Endothelial cell of umbilical vein (primary cell): ENCODE measurements at regions not wholly inside any gene's neighbourhood (a gene's known extent, or its start where the extent isn't known, plus 50 kb on each side); places are given as distances from the start of the nearest gene placed in this dataset.

ENCODE experiments used
- BruUV-seq: library from RNA; stranded (reverse); fragments of 400-500 nt; replicated peaks from 2 replicates; lab custom pipeline; 2021; lab: Mats Ljungman, UMichigan
- CTCF ChIA-PET: fragments of 300-600, 350-600 bp; sonication (Branson Sonifier 250); formaldehyde crosslinking; loops from one replicate; lab custom pipeline; 2021; ENCODE audit warnings: antibody characterized with exemption, inconsistent platforms; lab: Charles Lee
- POLR2A ChIA-PET: fragments of 300-600, 350-600 bp; sonication (Branson Sonifier 250); formaldehyde crosslinking; loops from one replicate; lab custom pipeline; 2021; ENCODE audit warnings: antibody characterized with exemption, inconsistent platforms; lab: Charles Lee
- DNase-seq: peaks from one replicate; pipeline ENCODE4 v3.0.0-alpha.2; 2011; ENCODE audit warnings: low read depth, low spot score
- FAIRE-seq: peaks from 2 replicates; lab custom pipeline; 2011; peaks lifted over from hg19 to GRCh38; lab: Jason Lieb, UNC
- H2AFZ ChIP-seq: 2 replicates; pipeline ENCODE4 v1.6.0; 2012; ENCODE audit warnings: low read depth, low read length, control low read depth, inconsistent platforms
- H3K27ac ChIP-seq: 2 replicates; pipeline ENCODE4 v1.5.1; 2011; ENCODE audit warnings: low read depth, mild to moderate bottlenecking, control low read depth, low read length, moderate library complexity; ENCODE audit not compliant: insufficient read depth
- H3K27me3 ChIP-seq, 2 experiments: 2 replicates each; pipeline versions ENCODE4 v1.6.0 to v1.6.1; 2011; ENCODE audit warnings: low read length in 2 of 2, mixed read lengths in 1 of 2; ENCODE audit not compliant: control insufficient read depth in 2 of 2, insufficient read depth in 2 of 2
- H3K36me3 ChIP-seq, 2 experiments: 2 replicates in 1 of 2; 3 replicates in 1 of 2; pipeline ENCODE4 v1.5.1; 2011; ENCODE audit warnings: low read length in 2 of 2, mild to moderate bottlenecking in 1 of 2, moderate library complexity in 1 of 2; ENCODE audit not compliant: control insufficient read depth in 2 of 2, insufficient read depth in 2 of 2; ENCODE audit errors: extremely low read depth in 1 of 2
- H3K4me1 ChIP-seq: 3 replicates; pipeline ENCODE4 v1.5.1; 2011; ENCODE audit warnings: mild to moderate bottlenecking, low read length; ENCODE audit not compliant: control insufficient read depth, insufficient read depth; ENCODE audit errors: extremely low read depth
- H3K4me2 ChIP-seq: 2 replicates; pipeline ENCODE4 v1.6.1; 2011; ENCODE audit warnings: low read length, control low read depth, mixed read lengths; ENCODE audit not compliant: insufficient read depth
- H3K4me3 ChIP-seq, 3 experiments: fragments of 200-600 bp in 1 of 3; sonication (generic), shearing (Covaris generic) in 1 of 3; replicated peaks in 1 of 3; 2 replicates each; pipeline ENCODE4 v1.5.1; 2011 to 2016; ENCODE audit warnings: control low read depth in 3 of 3, low read length in 3 of 3, mild to moderate bottlenecking in 2 of 3, inconsistent platforms in 1 of 3, low read depth in 1 of 3, moderate library complexity in 1 of 3; ENCODE audit not compliant: insufficient read depth in 1 of 3
- H3K79me2 ChIP-seq: 2 replicates; pipeline ENCODE4 v1.6.0; 2012; ENCODE audit warnings: low read length, inconsistent platforms; ENCODE audit not compliant: control insufficient read depth, insufficient read depth
- H3K9ac ChIP-seq: replicated peaks from 2 replicates; pipeline ENCODE3; 2011; ENCODE audit warnings: low read length, control low read depth; ENCODE audit not compliant: insufficient read depth; ENCODE audit errors: extremely low read depth
- H3K9me1 ChIP-seq: replicated peaks from 3 replicates; pipeline ENCODE4 v1.6.0; 2011; ENCODE audit warnings: mild to moderate bottlenecking, low read length; ENCODE audit not compliant: control insufficient read depth, insufficient read depth; ENCODE audit errors: extremely low read depth
- H3K9me3 ChIP-seq: replicated peaks from 2 replicates; pipeline ENCODE4 v1.5.1; 2012; ENCODE audit warnings: low read length, inconsistent platforms; ENCODE audit not compliant: control insufficient read depth, insufficient read depth
- H4K20me1 ChIP-seq: replicated peaks from 2 replicates; pipeline ENCODE3; 2011; ENCODE audit warnings: mild to moderate bottlenecking, low read length; ENCODE audit not compliant: control insufficient read depth, insufficient read depth; ENCODE audit errors: extremely low read depth
- EZH2 ChIP-seq: IDR thresholded peaks from 2 replicates; pipeline ENCODE4 v1.6.1; 2012; ENCODE audit warnings: borderline replicate concordance, low read depth, mild to moderate bottlenecking, moderate library complexity, low read length, inconsistent platforms; ENCODE audit not compliant: severe bottlenecking
- FOS ChIP-seq: IDR thresholded peaks from 2 replicates; pipeline ENCODE4 v1.6.1; 2011; ENCODE audit warnings: mild to moderate bottlenecking, low read length, moderate library complexity, borderline replicate concordance; ENCODE audit not compliant: insufficient read depth
- GATA2 ChIP-seq: IDR thresholded peaks from 2 replicates; pipeline ENCODE4 v1.7.0; 2011; ENCODE audit warnings: low read depth, mild to moderate bottlenecking, moderate library complexity, mixed read lengths, low read length; ENCODE audit not compliant: insufficient read length, insufficient read depth
- JUN ChIP-seq: IDR thresholded peaks from 2 replicates; pipeline ENCODE4 v1.6.1; 2011; ENCODE audit warnings: borderline replicate concordance, low read depth; ENCODE audit not compliant: insufficient read length, insufficient read depth
- MYC ChIP-seq: IDR thresholded peaks from one replicate; pipeline ENCODE4 v1.6.1; 2011; ENCODE audit warnings: mild to moderate bottlenecking, low read depth, low read length
- POLR2A ChIP-seq: IDR thresholded peaks from 2 replicates; pipeline ENCODE4 v1.6.1; 2012; ENCODE audit warnings: low read depth, mild to moderate bottlenecking, control low read depth, low read length
- POLR2AphosphoS5 ChIP-seq: IDR thresholded peaks from 2 replicates; pipeline ENCODE4 v1.6.1; 2012; ENCODE audit warnings: low read depth, mild to moderate bottlenecking, control low read depth, low read length, moderate library complexity; ENCODE audit not compliant: insufficient read depth
- dilution Hi-C: fragments of 300-500 bp; cut with MboI; formaldehyde crosslinking; loops from one replicate; pipeline ENCODE4 v1.15.0; 2019; ENCODE audit warnings: low sequenced_read_pairs; ENCODE audit not compliant: extremely low pct_ligation_motif_present
- intact Hi-C: fragments of 100-400 bp; cut with micrococcal nuclease; formaldehyde crosslinking; loops from one replicate; pipeline ENCODE4 v1.10.0; 2022
- TF ChIP-seq, protein P1 (sequence below): IDR thresholded peaks from 2 replicates; pipeline ENCODE4 v1.6.1; 2011; ENCODE audit not compliant: insufficient read depth, insufficient read length
- TF ChIP-seq, protein P2 (sequence below), 2 donors: IDR thresholded peaks; 1 replicate in 1 of 2; 2 replicates in 1 of 2; pipeline ENCODE4 v1.5.1; 2011; ENCODE audit warnings: low read length in 2 of 2, mild to moderate bottlenecking in 2 of 2, moderate library complexity in 2 of 2, control low read depth in 1 of 2, inconsistent platforms in 1 of 2, low read depth in 1 of 2; ENCODE audit not compliant: insufficient read depth in 1 of 2; ENCODE audit errors: extremely low read depth in 1 of 2

DNA sequence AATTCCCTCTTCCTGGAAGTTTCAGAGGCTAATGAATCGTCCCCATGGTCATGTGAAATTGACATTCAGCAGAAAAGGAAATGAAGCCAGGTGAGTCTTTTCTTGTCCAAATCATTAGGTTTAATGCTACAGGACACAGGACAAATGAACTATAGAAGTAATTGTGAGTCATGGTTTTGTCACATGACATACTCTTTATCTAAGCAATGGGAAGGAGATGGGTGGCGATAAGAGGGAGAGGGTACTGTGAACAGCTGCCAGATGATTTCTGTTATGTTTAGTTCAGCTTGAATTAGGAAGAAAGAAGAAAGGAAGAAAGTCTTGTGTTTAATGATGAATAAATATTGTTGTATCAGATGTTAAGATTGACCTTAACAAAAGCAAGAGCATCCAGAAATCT is 515.4 kb upstream of the ZNF717 start:
- Histone ChIP-seq H3K9me1 (no peaks in the 10 kb centered on the region), H4K20me1 (no peaks in the 10 kb centered on the region), H3K9me3 (no peaks in the 10 kb centered on the region), H3K27me3 (no peaks in the 10 kb centered on the region), H3K79me2 (no peaks in the 10 kb centered on the region), H3K36me3 (no peaks in the 10 kb centered on the region), H3K4me3 (no peak overlapping the region), H3K4me2 (no peak overlapping the region), H2AFZ (no peak overlapping the region), H3K9ac (no peak overlapping the region), H3K4me1 (no peaks in the 10 kb centered on the region), H3K27ac (no peak overlapping the region)
- DNase-seq (no peak), FAIRE-seq (no peak)
- BruUV-seq, result no TSS peak
- TF ChIP-seq, protein P1, sequence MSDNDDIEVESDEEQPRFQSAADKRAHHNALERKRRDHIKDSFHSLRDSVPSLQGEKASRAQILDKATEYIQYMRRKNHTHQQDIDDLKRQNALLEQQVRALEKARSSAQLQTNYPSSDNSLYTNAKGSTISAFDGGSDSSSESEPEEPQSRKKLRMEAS, result no peak
- TF ChIP-seq, protein P2, sequence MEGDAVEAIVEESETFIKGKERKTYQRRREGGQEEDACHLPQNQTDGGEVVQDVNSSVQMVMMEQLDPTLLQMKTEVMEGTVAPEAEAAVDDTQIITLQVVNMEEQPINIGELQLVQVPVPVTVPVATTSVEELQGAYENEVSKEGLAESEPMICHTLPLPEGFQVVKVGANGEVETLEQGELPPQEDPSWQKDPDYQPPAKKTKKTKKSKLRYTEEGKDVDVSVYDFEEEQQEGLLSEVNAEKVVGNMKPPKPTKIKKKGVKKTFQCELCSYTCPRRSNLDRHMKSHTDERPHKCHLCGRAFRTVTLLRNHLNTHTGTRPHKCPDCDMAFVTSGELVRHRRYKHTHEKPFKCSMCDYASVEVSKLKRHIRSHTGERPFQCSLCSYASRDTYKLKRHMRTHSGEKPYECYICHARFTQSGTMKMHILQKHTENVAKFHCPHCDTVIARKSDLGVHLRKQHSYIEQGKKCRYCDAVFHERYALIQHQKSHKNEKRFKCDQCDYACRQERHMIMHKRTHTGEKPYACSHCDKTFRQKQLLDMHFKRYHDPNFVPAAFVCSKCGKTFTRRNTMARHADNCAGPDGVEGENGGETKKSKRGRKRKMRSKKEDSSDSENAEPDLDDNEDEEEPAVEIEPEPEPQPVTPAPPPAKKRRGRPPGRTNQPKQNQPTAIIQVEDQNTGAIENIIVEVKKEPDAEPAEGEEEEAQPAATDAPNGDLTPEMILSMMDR (IDR thresholded peaks at IDR 0.05; ENCODE audit: extremely low read depth in 1 of 2, insufficient read depth in 1 of 2, low read depth in 1 of 2, low read length in 2 of 2), result no peak
- no peak for TF ChIP-seq FOS
- POLR2A ChIA-PET, result no interaction called here
- dilution Hi-C loops, result no loop called here
- CTCF ChIA-PET, result no interaction called here
- intact Hi-C loops, result no loop called here

- no peaks in the 10 kb centered on the region for H3K4me1 ChIP-seq
- no peak for FAIRE-seq
- POLR2A ChIA-PET, result no interaction called here
- H4K20me1 ChIP-seq, result no peaks in the 10 kb centered on the region
- H2AFZ ChIP-seq, result no peak overlapping the region
- no peak overlapping the region for H3K4me2 ChIP-seq
- H3K27ac ChIP-seq, result no peak overlapping the region
- no peaks in the 10 kb centered on the region for H3K79me2 ChIP-seq
- H3K27me3 ChIP-seq, result no peaks in the 10 kb centered on the region
- no peak for TF ChIP-seq JUN
- TF ChIP-seq FOS, result no peak
- TF ChIP-seq, protein P2 (IDR thresholded peaks at IDR 0.05; ENCODE audit: extremely low read depth in 1 of 2, insufficient read depth in 1 of 2, low read depth in 1 of 2, low read length in 2 of 2), result no peak
- TF ChIP-seq, protein P1, result no peak
- no peak for TF ChIP-seq GATA2
- no peak for TF ChIP-seq MYC
- no peak for TF ChIP-seq POLR2A
- TF ChIP-seq EZH2, result no peak
- no peak for TF ChIP-seq POLR2AphosphoS5
- H3K4me3 ChIP-seq, result no peak overlapping the region
- H3K9me1 ChIP-seq, result no peaks in the 10 kb centered on the region
- dilution Hi-C loops (no loop called here), intact Hi-C loops (no loop called here)
- BruUV-seq, result no TSS peak
- H3K36me3 ChIP-seq, result no peaks in the 10 kb centered on the region
- CTCF ChIA-PET, result no interaction called here
- H3K9me3 ChIP-seq, result no peaks in the 10 kb centered on the region
- DNase-seq, result no peak
- H3K9ac ChIP-seq, result no peak overlapping the region
These were observed 522.2 kb upstream of the ZNF717 start for GRCh38 chr3:76307556-76307955.
